Neural cell (in vitro differentiated cells): ENCODE measurements at regions not wholly inside any gene's neighbourhood (a gene's known extent, or its start where the extent isn't known, plus 50 kb on each side); places are given as distances from the start of the nearest gene placed in this dataset.
"Not testable (repeated sequence)": the region's sequence is repeated elsewhere in the genome, so short reads cannot be mapped to it uniquely, and the experiment has no call there.

Experiments
- H2AFZ ChIP-seq: fragments of 200-600, 300-800 bp; sonication (generic), shearing (Covaris generic); 2 replicates; pipeline ENCODE4 v1.6.0; 2014; ENCODE audit warnings: low read depth, mild to moderate bottlenecking, antibody characterized with exemption, low read length, moderate library complexity
- H3F3A ChIP-seq: fragments of 200-600 bp; shearing (Covaris generic); 2 replicates; pipeline ENCODE4 v1.6.1; 2016; ENCODE audit warnings: mild to moderate bottlenecking, moderate library complexity, mixed read lengths, antibody characterized with exemption, low read length; ENCODE audit not compliant: insufficient read depth, poor library complexity, severe bottlenecking
- H3K27ac ChIP-seq: fragments of 200-600, 300-800 bp; sonication (generic), shearing (Covaris generic); 2 replicates; pipeline ENCODE4 v1.5.1; 2014; ENCODE audit warnings: mild to moderate bottlenecking, low read length, moderate library complexity
- H3K27me3 ChIP-seq: fragments of 300-800, 200-600 bp; sonication (generic), shearing (Covaris generic); 2 replicates; pipeline ENCODE4 v1.6.0; 2014; ENCODE audit warnings: mild to moderate bottlenecking, low read depth, low read length, moderate library complexity; ENCODE audit not compliant: insufficient read depth
- H3K36me3 ChIP-seq: fragments of 300-800, 200-600 bp; sonication (generic), shearing (Covaris generic); 2 replicates; pipeline ENCODE4 v1.5.1; 2014; ENCODE audit warnings: mild to moderate bottlenecking, antibody characterized with exemption, low read length, moderate library complexity; ENCODE audit not compliant: insufficient read depth
- H3K4me2 ChIP-seq: fragments of 300-800, 200-600 bp; sonication (generic), shearing (Covaris generic); 2 replicates; pipeline ENCODE4 v1.6.0; 2014; ENCODE audit warnings: mild to moderate bottlenecking, low read length
- H3K4me3 ChIP-seq: fragments of 300-800, 200-600 bp; sonication (generic), shearing (Covaris generic); 2 replicates; pipeline ENCODE4 v1.5.1; 2014; ENCODE audit warnings: mild to moderate bottlenecking, low read length, moderate library complexity
- H3K79me2 ChIP-seq: fragments of 200-600 bp; shearing (Covaris generic); replicated peaks from 2 replicates; pipeline ENCODE4 v1.6.0; 2014; ENCODE audit warnings: mild to moderate bottlenecking, low read length, moderate library complexity; ENCODE audit not compliant: insufficient read depth
- H3K9ac ChIP-seq: fragments of 300-800, 200-600 bp; sonication (generic), shearing (Covaris generic); 2 replicates; pipeline ENCODE4 v1.6.1; 2016; ENCODE audit warnings: mild to moderate bottlenecking, low read length, mixed read lengths
- H3K9me2 ChIP-seq: fragments of 200-600 bp; shearing (Covaris generic); 2 replicates; pipeline ENCODE4 v1.6.1; 2016; ENCODE audit warnings: mild to moderate bottlenecking, low read length, mixed read lengths; ENCODE audit not compliant: insufficient read depth
- H3K9me3 ChIP-seq: fragments of 200-600, 300-800 bp; sonication (generic), shearing (Covaris generic); 2 replicates; pipeline ENCODE4 v1.6.1; 2016; ENCODE audit warnings: mild to moderate bottlenecking, mixed run types, low read length, moderate library complexity, mixed read lengths
- H4K20me1 ChIP-seq: fragments of 200-600 bp; shearing (Covaris generic); 2 replicates; pipeline ENCODE4 v1.6.1; 2016; ENCODE audit warnings: mild to moderate bottlenecking, mixed run types; ENCODE audit not compliant: insufficient read depth
- EP300 ChIP-seq: fragments of 450-650 bp; conservative IDR thresholded peaks from 2 replicates; pipeline ENCODE4 v1.6.1; 2014; ENCODE audit warnings: antibody characterized with exemption, mild to moderate bottlenecking, moderate library complexity; ENCODE audit not compliant: poor library complexity, severe bottlenecking
- EZH2 ChIP-seq: fragments of 200-600, 300-800 bp; shearing (Covaris generic), sonication (generic); IDR thresholded peaks from 2 replicates; pipeline ENCODE4 v1.6.1; 2014; ENCODE audit warnings: antibody characterized with exemption, low read length, borderline replicate concordance, mild to moderate bottlenecking; ENCODE audit not compliant: insufficient read depth, poor library complexity, severe bottlenecking
- MXI1 ChIP-seq: fragments of 450-650 bp; conservative IDR thresholded peaks from 2 replicates; pipeline ENCODE4 v1.6.1; 2014; ENCODE audit warnings: antibody characterized with exemption, mild to moderate bottlenecking; ENCODE audit not compliant: poor library complexity, severe bottlenecking
- POLR2AphosphoS5 ChIP-seq: IDR thresholded peaks from 2 replicates; pipeline ENCODE4 v1.6.1; 2012
- RAD21 ChIP-seq: fragments of 450-650 bp; conservative IDR thresholded peaks from 2 replicates; pipeline ENCODE4 v1.6.1; 2014; ENCODE audit warnings: antibody characterized with exemption, mild to moderate bottlenecking, moderate library complexity
- SMC3 ChIP-seq: fragments of 450-650 bp; conservative IDR thresholded peaks from 2 replicates; pipeline ENCODE4 v1.6.1; 2014; ENCODE audit warnings: antibody characterized with exemption, mild to moderate bottlenecking, moderate library complexity; ENCODE audit not compliant: poor library complexity
- TAF1 ChIP-seq: IDR thresholded peaks from 2 replicates; pipeline ENCODE4 v1.6.1; 2012; ENCODE audit warnings: low read depth
- TF ChIP-seq, protein P1 (sequence below): fragments of 450-650 bp; IDR thresholded peaks from 2 replicates; pipeline ENCODE4 v1.5.1; 2014; ENCODE audit warnings: antibody characterized with exemption, mild to moderate bottlenecking, moderate library complexity; ENCODE audit not compliant: poor library complexity, severe bottlenecking
- TF ChIP-seq, protein P2 (sequence below): IDR thresholded peaks from 2 replicates; pipeline ENCODE4 v1.6.1; 2012; ENCODE audit warnings: borderline replicate concordance

DNA sequence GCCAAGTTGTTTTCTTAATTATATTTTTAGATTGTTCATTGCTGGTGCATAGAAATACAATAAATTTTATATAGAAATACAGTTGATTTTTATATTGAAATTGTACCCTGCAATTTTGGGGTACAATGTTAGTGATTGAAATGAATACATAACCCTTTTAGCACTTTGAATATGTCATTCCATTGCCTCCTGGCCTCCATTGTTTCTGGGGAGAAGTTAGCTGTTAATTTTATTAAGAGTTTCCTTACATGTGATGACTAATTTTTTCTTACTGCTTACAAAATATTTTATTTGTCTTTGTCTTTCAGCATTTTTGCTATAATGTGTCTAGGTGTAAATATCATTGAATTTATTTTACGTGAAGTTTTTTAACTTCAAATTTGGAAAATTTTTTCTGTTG is 176.5 kb upstream of the DCC start:
- Histone ChIP-seq H3K27me3 (no peaks in the 10 kb centered on the region), H3F3A (no peaks in the 10 kb centered on the region), H3K36me3 (no peaks in the 10 kb centered on the region), H3K9me3 (peaks cover 6% of the 10 kb centered on the region), H3K9me2 (no peaks in the 10 kb centered on the region), H4K20me1 (no peaks in the 10 kb centered on the region), H3K4me3 (no peak overlapping the region), H3K79me2 (no peaks in the 10 kb centered on the region), H3K27ac (no peak overlapping the region), H3K9ac (no peak overlapping the region), H2AFZ (no peak overlapping the region), H3K4me2 (no peak overlapping the region)
- TF ChIP-seq, protein P1, sequence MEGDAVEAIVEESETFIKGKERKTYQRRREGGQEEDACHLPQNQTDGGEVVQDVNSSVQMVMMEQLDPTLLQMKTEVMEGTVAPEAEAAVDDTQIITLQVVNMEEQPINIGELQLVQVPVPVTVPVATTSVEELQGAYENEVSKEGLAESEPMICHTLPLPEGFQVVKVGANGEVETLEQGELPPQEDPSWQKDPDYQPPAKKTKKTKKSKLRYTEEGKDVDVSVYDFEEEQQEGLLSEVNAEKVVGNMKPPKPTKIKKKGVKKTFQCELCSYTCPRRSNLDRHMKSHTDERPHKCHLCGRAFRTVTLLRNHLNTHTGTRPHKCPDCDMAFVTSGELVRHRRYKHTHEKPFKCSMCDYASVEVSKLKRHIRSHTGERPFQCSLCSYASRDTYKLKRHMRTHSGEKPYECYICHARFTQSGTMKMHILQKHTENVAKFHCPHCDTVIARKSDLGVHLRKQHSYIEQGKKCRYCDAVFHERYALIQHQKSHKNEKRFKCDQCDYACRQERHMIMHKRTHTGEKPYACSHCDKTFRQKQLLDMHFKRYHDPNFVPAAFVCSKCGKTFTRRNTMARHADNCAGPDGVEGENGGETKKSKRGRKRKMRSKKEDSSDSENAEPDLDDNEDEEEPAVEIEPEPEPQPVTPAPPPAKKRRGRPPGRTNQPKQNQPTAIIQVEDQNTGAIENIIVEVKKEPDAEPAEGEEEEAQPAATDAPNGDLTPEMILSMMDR: no peak
- TF ChIP-seq EP300 (no peak), MXI1 (no peak), EZH2 (no peak), RAD21 (no peak), TAF1 (no peak), SMC3 (no peak)
- TF ChIP-seq, protein P2, sequence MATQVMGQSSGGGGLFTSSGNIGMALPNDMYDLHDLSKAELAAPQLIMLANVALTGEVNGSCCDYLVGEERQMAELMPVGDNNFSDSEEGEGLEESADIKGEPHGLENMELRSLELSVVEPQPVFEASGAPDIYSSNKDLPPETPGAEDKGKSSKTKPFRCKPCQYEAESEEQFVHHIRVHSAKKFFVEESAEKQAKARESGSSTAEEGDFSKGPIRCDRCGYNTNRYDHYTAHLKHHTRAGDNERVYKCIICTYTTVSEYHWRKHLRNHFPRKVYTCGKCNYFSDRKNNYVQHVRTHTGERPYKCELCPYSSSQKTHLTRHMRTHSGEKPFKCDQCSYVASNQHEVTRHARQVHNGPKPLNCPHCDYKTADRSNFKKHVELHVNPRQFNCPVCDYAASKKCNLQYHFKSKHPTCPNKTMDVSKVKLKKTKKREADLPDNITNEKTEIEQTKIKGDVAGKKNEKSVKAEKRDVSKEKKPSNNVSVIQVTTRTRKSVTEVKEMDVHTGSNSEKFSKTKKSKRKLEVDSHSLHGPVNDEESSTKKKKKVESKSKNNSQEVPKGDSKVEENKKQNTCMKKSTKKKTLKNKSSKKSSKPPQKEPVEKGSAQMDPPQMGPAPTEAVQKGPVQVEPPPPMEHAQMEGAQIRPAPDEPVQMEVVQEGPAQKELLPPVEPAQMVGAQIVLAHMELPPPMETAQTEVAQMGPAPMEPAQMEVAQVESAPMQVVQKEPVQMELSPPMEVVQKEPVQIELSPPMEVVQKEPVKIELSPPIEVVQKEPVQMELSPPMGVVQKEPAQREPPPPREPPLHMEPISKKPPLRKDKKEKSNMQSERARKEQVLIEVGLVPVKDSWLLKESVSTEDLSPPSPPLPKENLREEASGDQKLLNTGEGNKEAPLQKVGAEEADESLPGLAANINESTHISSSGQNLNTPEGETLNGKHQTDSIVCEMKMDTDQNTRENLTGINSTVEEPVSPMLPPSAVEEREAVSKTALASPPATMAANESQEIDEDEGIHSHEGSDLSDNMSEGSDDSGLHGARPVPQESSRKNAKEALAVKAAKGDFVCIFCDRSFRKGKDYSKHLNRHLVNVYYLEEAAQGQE: no peak

DNA sequence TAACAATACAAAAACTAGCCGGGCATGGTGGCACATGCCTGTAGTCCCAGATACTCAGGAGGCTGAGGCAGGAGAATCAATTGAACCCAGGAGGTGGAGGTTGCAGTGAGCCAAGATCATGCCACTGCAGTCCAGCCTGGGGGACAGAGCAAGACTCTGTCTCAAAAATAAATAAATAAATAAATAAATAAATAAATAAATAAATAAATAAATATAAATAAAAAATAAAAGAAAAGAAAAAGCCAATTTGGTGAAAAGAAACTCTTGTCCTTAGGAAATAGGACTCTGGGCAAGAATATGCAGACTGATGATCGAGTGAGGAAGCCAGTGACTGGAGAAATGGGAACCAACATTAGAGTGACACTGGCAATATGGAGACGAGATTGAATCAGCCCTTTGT is 171.9 kb upstream of the DCC start:
- H3K4me2 ChIP-seq, H3K9me2 ChIP-seq, H3K27me3 ChIP-seq, H3K27ac ChIP-seq, H3K4me3 ChIP-seq, H3K79me2 ChIP-seq, H3F3A ChIP-seq, H2AFZ ChIP-seq, H3K9me3 ChIP-seq, H4K20me1 ChIP-seq, H3K36me3 ChIP-seq, H3K9ac ChIP-seq: not testable (repeated sequence)

DNA sequence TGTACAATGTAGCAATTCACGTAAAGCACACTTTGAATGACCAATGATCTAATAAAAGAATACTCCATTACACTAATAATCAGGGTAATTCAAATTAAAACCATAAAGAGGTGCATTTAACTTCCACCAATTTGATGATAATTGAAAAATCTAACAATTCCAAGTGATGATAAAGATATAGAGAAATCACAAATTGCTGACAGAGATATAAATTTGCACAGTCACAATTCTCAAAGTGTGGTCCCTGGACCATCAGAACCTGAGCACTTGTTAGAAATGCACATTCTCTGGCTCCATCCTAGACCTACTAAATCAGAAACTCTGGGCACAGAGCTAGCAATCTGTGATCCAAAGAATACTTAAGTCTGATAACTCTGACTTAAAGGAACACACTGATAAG is 165.8 kb upstream of the DCC start:
- Histone ChIP-seq H3K27ac (no peak overlapping the region), H3K36me3 (no peaks in the 10 kb centered on the region), H3F3A (no peaks in the 10 kb centered on the region), H4K20me1 (no peaks in the 10 kb centered on the region), H3K4me3 (no peak overlapping the region), H2AFZ (no peak overlapping the region), H3K9ac (no peak overlapping the region), H3K27me3 (no peaks in the 10 kb centered on the region), H3K4me2 (no peak overlapping the region), H3K9me2 (no peaks in the 10 kb centered on the region), H3K79me2 (no peaks in the 10 kb centered on the region), H3K9me3 (no peaks in the 10 kb centered on the region)
- no peak for TF ChIP-seq EP300
- no peak for TF ChIP-seq POLR2AphosphoS5
- TF ChIP-seq, protein P1: no peak
